Vagina (tissue), 2 donors: ENCODE measurements at regions not wholly inside any gene's neighbourhood (a gene's known extent, or its start where the extent isn't known, plus 50 kb on each side); places are given as distances from the start of the nearest gene placed in this dataset.

ENCODE experiments used
- POLR2A ChIP-seq, 2 donors: fragments of 450-650 bp; IDR thresholded peaks; one replicate each; pipeline ENCODE4 v1.6.1; 2017; ENCODE audit warnings: antibody characterized with exemption in 2 of 2, mild to moderate bottlenecking in 2 of 2, moderate library complexity in 2 of 2
- POLR2AphosphoS5 ChIP-seq, 2 donors: sonication (generic); formaldehyde crosslinking; IDR thresholded peaks; one replicate each; pipeline ENCODE4 v1.9.0; 2017; ENCODE audit warnings: antibody characterized with exemption in 2 of 2, mild to moderate bottlenecking in 2 of 2, low read depth in 1 of 2; ENCODE audit not compliant: insufficient read depth in 1 of 2
- TF ChIP-seq, protein P1 (sequence below), 3 experiments: fragments of 450-650 bp in 2 of 3; fragments of 200-600 bp in 1 of 3; sonication (generic) in 1 of 3; IDR thresholded peaks; one replicate each; pipeline ENCODE4 v1.5.1; 2017 to 2019; ENCODE audit warnings: antibody characterized with exemption in 3 of 3, mild to moderate bottlenecking in 2 of 3, moderate library complexity in 2 of 3

DNA sequence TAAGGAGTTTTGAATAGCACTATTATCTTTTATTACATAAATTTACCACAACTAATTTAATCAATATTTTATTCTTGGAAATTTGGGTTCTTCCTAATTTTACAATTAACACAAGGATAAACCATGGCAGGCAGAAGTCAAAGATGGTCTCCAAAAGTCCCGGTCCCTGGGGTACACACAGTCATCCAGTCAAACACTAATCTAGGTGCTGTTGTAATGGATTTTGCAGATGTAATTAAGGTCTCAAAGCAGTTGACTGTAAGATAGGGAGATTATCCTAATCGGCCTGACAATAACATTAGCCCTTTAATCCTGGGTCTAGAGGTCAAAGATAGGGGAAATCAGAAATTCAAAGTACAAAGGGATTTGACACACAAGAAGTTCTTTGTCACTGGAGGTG, 57.5 kb upstream of the HTR1A start:
- TF ChIP-seq, protein P1, sequence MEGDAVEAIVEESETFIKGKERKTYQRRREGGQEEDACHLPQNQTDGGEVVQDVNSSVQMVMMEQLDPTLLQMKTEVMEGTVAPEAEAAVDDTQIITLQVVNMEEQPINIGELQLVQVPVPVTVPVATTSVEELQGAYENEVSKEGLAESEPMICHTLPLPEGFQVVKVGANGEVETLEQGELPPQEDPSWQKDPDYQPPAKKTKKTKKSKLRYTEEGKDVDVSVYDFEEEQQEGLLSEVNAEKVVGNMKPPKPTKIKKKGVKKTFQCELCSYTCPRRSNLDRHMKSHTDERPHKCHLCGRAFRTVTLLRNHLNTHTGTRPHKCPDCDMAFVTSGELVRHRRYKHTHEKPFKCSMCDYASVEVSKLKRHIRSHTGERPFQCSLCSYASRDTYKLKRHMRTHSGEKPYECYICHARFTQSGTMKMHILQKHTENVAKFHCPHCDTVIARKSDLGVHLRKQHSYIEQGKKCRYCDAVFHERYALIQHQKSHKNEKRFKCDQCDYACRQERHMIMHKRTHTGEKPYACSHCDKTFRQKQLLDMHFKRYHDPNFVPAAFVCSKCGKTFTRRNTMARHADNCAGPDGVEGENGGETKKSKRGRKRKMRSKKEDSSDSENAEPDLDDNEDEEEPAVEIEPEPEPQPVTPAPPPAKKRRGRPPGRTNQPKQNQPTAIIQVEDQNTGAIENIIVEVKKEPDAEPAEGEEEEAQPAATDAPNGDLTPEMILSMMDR (IDR thresholded peaks at IDR 0.05), result no peak
- no peak for TF ChIP-seq POLR2AphosphoS5 (IDR thresholded peaks at IDR 0.05; ENCODE audit: insufficient read depth in 1 of 2, low read depth in 1 of 2)
- TF ChIP-seq POLR2A (IDR thresholded peaks at IDR 0.05), result no peak
